Stimulated activated CD8-positive, alpha-beta memory T cell treated with anti-CD3 and anti-CD28 coated beads, Interleukin-2, amount 100 ng/mL, for 48 hours (primary cell): ENCODE measurements at regions not wholly inside any gene's neighbourhood (a gene's known extent, or its start where the extent isn't known, plus 50 kb on each side); places are given as distances from the start of the nearest gene placed in this dataset.

Experiments
- DNase-seq, 2 donors: peaks; one replicate each; pipeline ENCODE4 v3.0.0-alpha.2; 2020; ENCODE audit warnings: low read depth in 2 of 2

- no peak for DNase-seq
These were observed 124.9 kb upstream of the KCNJ16 start for GRCh38 chr17:69949973-69950695.

GRCh38 chr17:69950701-69951418, 124.2 kb upstream of the KCNJ16 start:
- DNase-seq: no peak

GRCh38 chr17:69954241-69954925, 120.6 kb upstream of the KCNJ16 start:
- DNase-seq: no peak

- DNase-seq: no peak
These were observed 117.0 kb upstream of the KCNJ16 start for GRCh38 chr17:69958063-69958462.

GRCh38 chr17:69959283-69959682, 115.7 kb upstream of the KCNJ16 start:
- no peak for DNase-seq

- DNase-seq: no peak
These were observed 114.3 kb upstream of the KCNJ16 start for GRCh38 chr17:69960755-69961154.

GRCh38 chr17:69961501-69962145, 113.4 kb upstream of the KCNJ16 start:
- no peak for DNase-seq

GRCh38 chr17:69962436-69962995, 112.5 kb upstream of the KCNJ16 start:
- DNase-seq: no peak

- DNase-seq: no peak
These were observed 107.1 kb upstream of the KCNJ16 start for GRCh38 chr17:69967910-69968411.

GRCh38 chr17:69969897-69970296, 105.1 kb upstream of the KCNJ16 start:
- no peak for DNase-seq

GRCh38 chr17:69972251-69972650, 102.8 kb upstream of the KCNJ16 start:
- DNase-seq: no peak

GRCh38 chr17:69975808-69976207, 99.2 kb upstream of the KCNJ16 start:
- no peak for DNase-seq

- DNase-seq: no peak
These were observed 96.9 kb upstream of the KCNJ16 start for GRCh38 chr17:69978056-69978646.

GRCh38 chr17:69981441-69981840, 93.6 kb upstream of the KCNJ16 start:
- DNase-seq: no peak

- DNase-seq: no peak
These were observed 79.5 kb upstream of the KCNJ16 start for GRCh38 chr17:69995476-69995875.

GRCh38 chr17:69997332-69997731, 77.7 kb upstream of the KCNJ16 start:
- DNase-seq: no peak

- no peak for DNase-seq
These were observed 75.8 kb upstream of the KCNJ16 start for GRCh38 chr17:69999253-69999652.

GRCh38 chr17:70006159-70006558, 68.9 kb upstream of the KCNJ16 start:
- no peak for DNase-seq

- no peak for DNase-seq
These were observed 63.3 kb upstream of the KCNJ16 start for GRCh38 chr17:70011750-70012149.

- no peak for DNase-seq
These were observed 61.1 kb upstream of the KCNJ16 start for GRCh38 chr17:70013911-70014310.

GRCh38 chr17:70017112-70017511, 57.9 kb upstream of the KCNJ16 start:
- DNase-seq: no peak
